ENCODE measurements at regions not wholly inside any gene's neighbourhood (a gene's known extent, or its start where the extent isn't known, plus 50 kb on each side); places are given as distances from the start of the nearest gene placed in this dataset.

DNA sequence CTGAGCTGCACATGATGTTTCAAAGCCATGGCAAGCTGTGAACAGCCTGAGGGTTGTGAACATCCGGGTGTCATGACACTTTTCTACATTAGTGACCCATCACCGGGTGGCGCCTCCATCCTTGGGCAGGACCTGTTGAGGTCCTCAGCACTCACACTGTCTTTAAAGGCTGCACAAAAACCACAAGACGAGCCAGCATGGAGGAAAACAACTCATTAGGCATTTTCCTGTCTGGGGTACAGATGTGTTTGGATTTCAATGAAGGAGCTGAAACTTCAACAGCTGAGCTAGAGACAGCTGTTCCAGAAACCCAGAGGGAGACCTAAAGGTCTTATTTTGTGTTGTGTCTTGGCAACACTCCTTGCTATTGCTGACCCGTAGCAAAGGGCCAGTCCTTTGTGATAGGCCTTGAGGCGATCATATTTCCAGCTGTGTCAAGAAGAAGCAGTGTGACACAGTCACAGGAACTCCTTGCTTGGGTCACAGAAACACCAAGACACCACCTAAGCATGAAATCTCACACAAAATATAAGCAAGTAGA is 151.8 kb upstream of the VLDLR start:
- Histone ChIP-seq H3K4me3 (no peak overlapping the region), H3K9me3 (no peaks in the 10 kb centered on the region), H3K36me3 (no peaks in the 10 kb centered on the region), H3K27me3 (no peaks in the 10 kb centered on the region), H3K27ac (no peak overlapping the region), H3K4me1 (no peaks in the 10 kb centered on the region)
- ATAC-seq (peak; percentile 72), DNase-seq (no peak)
- TF ChIP-seq, protein P1, sequence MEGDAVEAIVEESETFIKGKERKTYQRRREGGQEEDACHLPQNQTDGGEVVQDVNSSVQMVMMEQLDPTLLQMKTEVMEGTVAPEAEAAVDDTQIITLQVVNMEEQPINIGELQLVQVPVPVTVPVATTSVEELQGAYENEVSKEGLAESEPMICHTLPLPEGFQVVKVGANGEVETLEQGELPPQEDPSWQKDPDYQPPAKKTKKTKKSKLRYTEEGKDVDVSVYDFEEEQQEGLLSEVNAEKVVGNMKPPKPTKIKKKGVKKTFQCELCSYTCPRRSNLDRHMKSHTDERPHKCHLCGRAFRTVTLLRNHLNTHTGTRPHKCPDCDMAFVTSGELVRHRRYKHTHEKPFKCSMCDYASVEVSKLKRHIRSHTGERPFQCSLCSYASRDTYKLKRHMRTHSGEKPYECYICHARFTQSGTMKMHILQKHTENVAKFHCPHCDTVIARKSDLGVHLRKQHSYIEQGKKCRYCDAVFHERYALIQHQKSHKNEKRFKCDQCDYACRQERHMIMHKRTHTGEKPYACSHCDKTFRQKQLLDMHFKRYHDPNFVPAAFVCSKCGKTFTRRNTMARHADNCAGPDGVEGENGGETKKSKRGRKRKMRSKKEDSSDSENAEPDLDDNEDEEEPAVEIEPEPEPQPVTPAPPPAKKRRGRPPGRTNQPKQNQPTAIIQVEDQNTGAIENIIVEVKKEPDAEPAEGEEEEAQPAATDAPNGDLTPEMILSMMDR (IDR thresholded peaks at IDR 0.05): no peak
- intact Hi-C loops (cut with DNase I): no loop called here

- no peak overlapping the region for H3K4me3 ChIP-seq
- H3K36me3 ChIP-seq: no peaks in the 10 kb centered on the region
- no peaks in the 10 kb centered on the region for H3K9me3 ChIP-seq
- no peaks in the 10 kb centered on the region for H3K27me3 ChIP-seq
- no peaks in the 10 kb centered on the region for H3K4me1 ChIP-seq
- TF ChIP-seq, protein P1 (IDR thresholded peaks at IDR 0.05): no peak
- intact Hi-C loops (cut with DNase I): no loop called here
- no peak overlapping the region for H3K27ac ChIP-seq
- no peak for DNase-seq
- ATAC-seq: no peak
Observed at GRCh38 chr9:2473681-2474080, 147.9 kb upstream of the VLDLR start.

DNA sequence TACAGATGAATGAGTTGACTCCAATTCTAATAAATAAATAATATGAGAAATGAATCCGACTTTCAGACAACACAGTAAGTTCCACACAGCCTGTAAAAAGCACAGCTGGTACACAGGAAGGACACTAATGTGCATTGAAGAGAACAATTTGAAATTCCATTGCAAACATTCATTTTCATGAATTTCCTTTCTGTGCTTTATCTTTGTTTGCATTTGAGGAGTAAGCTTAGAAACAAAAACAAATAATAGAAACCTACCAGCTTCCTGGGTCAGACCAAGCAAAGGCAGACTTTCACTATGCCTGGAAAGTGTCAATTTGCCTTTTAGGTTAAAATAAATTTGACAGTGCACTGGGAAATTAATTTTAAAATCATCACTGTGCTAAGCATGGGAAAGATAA is 143.8 kb upstream of the VLDLR start:
- TF ChIP-seq, protein P1 (IDR thresholded peaks at IDR 0.05): no peak
- DNase-seq (no peak), ATAC-seq (no peak)
- H3K4me3 ChIP-seq: no peak overlapping the region
- H3K36me3 ChIP-seq: no peaks in the 10 kb centered on the region
- intact Hi-C loops (cut with DNase I): no loop called here
- no peaks in the 10 kb centered on the region for H3K9me3 ChIP-seq
- H3K27ac ChIP-seq: no peak overlapping the region
- H3K4me1 ChIP-seq: no peaks in the 10 kb centered on the region
- H3K27me3 ChIP-seq: no peaks in the 10 kb centered on the region

GRCh38 chr9:2478421-2478820 is 143.2 kb upstream of the VLDLR start:
- DNase-seq (no peak), ATAC-seq (no peak)
- Histone ChIP-seq H3K9me3 (no peaks in the 10 kb centered on the region), H3K4me3 (no peak overlapping the region), H3K27ac (no peak overlapping the region), H3K27me3 (no peaks in the 10 kb centered on the region), H3K36me3 (no peaks in the 10 kb centered on the region), H3K4me1 (no peaks in the 10 kb centered on the region)
- TF ChIP-seq, protein P1 (IDR thresholded peaks at IDR 0.05): no peak
- intact Hi-C loops (cut with DNase I): no loop called here

GRCh38 chr9:2479056-2479565 is 142.5 kb upstream of the VLDLR start:
- H3K4me1 ChIP-seq: no peaks in the 10 kb centered on the region
- no peaks in the 10 kb centered on the region for H3K9me3 ChIP-seq
- no peak for ATAC-seq
- TF ChIP-seq, protein P1 (IDR thresholded peaks at IDR 0.05): no peak
- H3K36me3 ChIP-seq: no peaks in the 10 kb centered on the region
- no peak for DNase-seq
- intact Hi-C loops (cut with DNase I): no loop called here
- H3K27me3 ChIP-seq: no peaks in the 10 kb centered on the region
- no peak overlapping the region for H3K4me3 ChIP-seq
- no peak overlapping the region for H3K27ac ChIP-seq
